ENCODE measurements at regions not wholly inside any gene's neighbourhood (a gene's known extent, or its start where the extent isn't known, plus 50 kb on each side); places are given as distances from the start of the nearest gene placed in this dataset.
A peak's percentile ranks its signal among the peaks of the same experiment; 100 is the strongest.

- no peaks in the 10 kb centered on the region for H3K36me3 ChIP-seq (ENCODE audit: control insufficient read depth, insufficient read depth, low read length)
- 0 out of 2 replicates have a peak, but pooled peaks cover 7% of the 10 kb centered on the region for H3K9me3 ChIP-seq (ENCODE audit: control insufficient read depth, insufficient read depth, low read length)
- no peak overlapping the region for H3K27ac ChIP-seq (ENCODE audit: low read depth, low read length)
- peaks cover 90% of the 10 kb centered on the region for H3K27me3 ChIP-seq (ENCODE audit: control insufficient read depth, insufficient read depth, low read length)
- no peak overlapping the region for H3K4me3 ChIP-seq (ENCODE audit: low read depth, low read length)
- peaks cover 32% of the 10 kb centered on the region for H3K4me1 ChIP-seq (ENCODE audit: control insufficient read depth, insufficient read depth, low read length)
- H3K9ac ChIP-seq (ENCODE audit: low read depth, low read length), result no peak overlapping the region
Measured at GRCh38 chr6:41404182-41404845, 68.9 kb downstream of the NCR2 start.

- Histone ChIP-seq H3K27ac (ENCODE audit: low read depth, low read length) (no peak overlapping the region), H3K27me3 (ENCODE audit: control insufficient read depth, insufficient read depth, low read length) (peaks cover 98% of the 10 kb centered on the region), H3K9ac (ENCODE audit: low read depth, low read length) (no peak overlapping the region), H3K4me3 (ENCODE audit: low read depth, low read length) (peak overlapping the region; percentile 48), H3K4me1 (ENCODE audit: control insufficient read depth, insufficient read depth, low read length) (peaks cover 35% of the 10 kb centered on the region), H3K9me3 (ENCODE audit: control insufficient read depth, insufficient read depth, low read length) (0 out of 2 replicates have a peak, but pooled peaks cover 5% of the 10 kb centered on the region), H3K36me3 (ENCODE audit: control insufficient read depth, insufficient read depth, low read length) (no peaks in the 10 kb centered on the region)
Measured at GRCh38 chr6:41405941-41406727, 70.7 kb downstream of the NCR2 start.

- no peak overlapping the region for H3K27ac ChIP-seq (ENCODE audit: low read depth, low read length)
- 0 out of 2 replicates have a peak, but pooled peaks cover 5% of the 10 kb centered on the region for H3K9me3 ChIP-seq (ENCODE audit: control insufficient read depth, insufficient read depth, low read length)
- 0 out of 2 replicates have a peak overlapping the region, but pooled peaks have one; percentile 32 for H3K9ac ChIP-seq (ENCODE audit: low read depth, low read length)
- peaks cover 100% of the 10 kb centered on the region for H3K27me3 ChIP-seq (ENCODE audit: control insufficient read depth, insufficient read depth, low read length)
- no peaks in the 10 kb centered on the region for H3K36me3 ChIP-seq (ENCODE audit: control insufficient read depth, insufficient read depth, low read length)
- H3K4me3 ChIP-seq (ENCODE audit: low read depth, low read length), result peak overlapping the region; percentile 48
- peaks cover 35% of the 10 kb centered on the region for H3K4me1 ChIP-seq (ENCODE audit: control insufficient read depth, insufficient read depth, low read length)
Measured at GRCh38 chr6:41406728-41407489, 71.5 kb downstream of the NCR2 start.

DNA sequence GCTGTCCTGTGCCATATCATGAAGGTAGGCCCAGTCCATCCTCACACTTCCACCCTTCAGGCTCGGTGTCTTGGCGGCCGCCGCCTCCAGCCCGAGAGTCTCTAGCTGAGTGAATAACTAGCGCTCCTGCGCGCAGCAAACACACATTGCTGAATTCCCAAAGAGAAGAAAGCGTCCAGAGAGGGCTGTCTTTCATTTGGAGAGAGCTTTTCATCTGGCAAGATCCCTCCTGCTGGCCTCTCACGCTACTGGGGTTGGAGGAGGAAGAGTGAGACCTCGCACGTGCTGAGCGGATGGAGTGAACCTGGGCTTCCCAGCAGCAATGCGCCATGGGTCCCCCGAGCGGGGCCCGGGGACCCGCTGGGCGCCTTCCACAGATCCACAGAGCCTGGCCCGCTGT lies 73.2 kb downstream of the NCR2 start:
- H3K9ac ChIP-seq (ENCODE audit: low read depth, low read length), result no peak overlapping the region
- 0 out of 2 replicates have a peak, but pooled peaks cover 5% of the 10 kb centered on the region for H3K9me3 ChIP-seq (ENCODE audit: control insufficient read depth, insufficient read depth, low read length)
- H3K4me1 ChIP-seq (ENCODE audit: control insufficient read depth, insufficient read depth, low read length), result peaks cover 35% of the 10 kb centered on the region
- no peak overlapping the region for H3K27ac ChIP-seq (ENCODE audit: low read depth, low read length)
- peak overlapping the region; percentile 30; the same call in 1 of the 2 replicates for H3K4me3 ChIP-seq (ENCODE audit: low read depth, low read length)
- H3K36me3 ChIP-seq (ENCODE audit: control insufficient read depth, insufficient read depth, low read length), result no peaks in the 10 kb centered on the region
- H3K27me3 ChIP-seq (ENCODE audit: control insufficient read depth, insufficient read depth, low read length), result peaks cover 100% of the 10 kb centered on the region

- peaks cover 100% of the 10 kb centered on the region for H3K27me3 ChIP-seq (ENCODE audit: control insufficient read depth, insufficient read depth, low read length)
- H3K4me1 ChIP-seq (ENCODE audit: control insufficient read depth, insufficient read depth, low read length), result peaks cover 35% of the 10 kb centered on the region
- no peak overlapping the region for H3K27ac ChIP-seq (ENCODE audit: low read depth, low read length)
- no peaks in the 10 kb centered on the region for H3K36me3 ChIP-seq (ENCODE audit: control insufficient read depth, insufficient read depth, low read length)
- no peak overlapping the region for H3K9ac ChIP-seq (ENCODE audit: low read depth, low read length)
- H3K4me3 ChIP-seq (ENCODE audit: low read depth, low read length), result peak overlapping the region; percentile 30; the same call in 1 of the 2 replicates
- 0 out of 2 replicates have a peak, but pooled peaks cover 5% of the 10 kb centered on the region for H3K9me3 ChIP-seq (ENCODE audit: control insufficient read depth, insufficient read depth, low read length)
Measured at GRCh38 chr6:41408982-41409381, 73.6 kb downstream of the NCR2 start.

DNA sequence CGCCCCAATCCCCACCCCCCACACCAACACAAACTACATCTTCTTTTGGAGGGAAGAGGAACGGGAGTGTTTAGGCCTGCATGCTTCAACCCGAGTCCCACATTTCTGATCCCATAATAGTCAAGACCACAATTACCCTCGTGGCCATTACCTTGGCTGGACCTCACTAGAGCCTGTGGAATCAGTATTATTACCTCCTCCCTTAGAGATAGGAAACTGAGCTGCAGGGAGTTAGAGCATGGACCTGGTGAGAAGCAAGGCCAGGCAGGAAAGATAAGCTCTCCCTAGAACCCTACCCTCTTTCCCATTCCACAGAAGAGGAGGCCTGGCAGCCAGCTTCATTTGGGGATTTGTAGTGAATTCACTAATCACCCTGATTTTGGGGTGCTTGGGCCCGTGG lies 74.1 kb downstream of the NCR2 start:
- 0 out of 2 replicates have a peak, but pooled peaks cover 5% of the 10 kb centered on the region for H3K9me3 ChIP-seq (ENCODE audit: control insufficient read depth, insufficient read depth, low read length)
- no peak overlapping the region for H3K9ac ChIP-seq (ENCODE audit: low read depth, low read length)
- H3K4me3 ChIP-seq (ENCODE audit: low read depth, low read length), result peak overlapping the region; percentile 30; the same call in 1 of the 2 replicates
- H3K4me1 ChIP-seq (ENCODE audit: control insufficient read depth, insufficient read depth, low read length), result peaks cover 35% of the 10 kb centered on the region
- H3K36me3 ChIP-seq (ENCODE audit: control insufficient read depth, insufficient read depth, low read length), result no peaks in the 10 kb centered on the region
- H3K27me3 ChIP-seq (ENCODE audit: control insufficient read depth, insufficient read depth, low read length), result peaks cover 100% of the 10 kb centered on the region
- H3K27ac ChIP-seq (ENCODE audit: low read depth, low read length), result no peak overlapping the region

DNA sequence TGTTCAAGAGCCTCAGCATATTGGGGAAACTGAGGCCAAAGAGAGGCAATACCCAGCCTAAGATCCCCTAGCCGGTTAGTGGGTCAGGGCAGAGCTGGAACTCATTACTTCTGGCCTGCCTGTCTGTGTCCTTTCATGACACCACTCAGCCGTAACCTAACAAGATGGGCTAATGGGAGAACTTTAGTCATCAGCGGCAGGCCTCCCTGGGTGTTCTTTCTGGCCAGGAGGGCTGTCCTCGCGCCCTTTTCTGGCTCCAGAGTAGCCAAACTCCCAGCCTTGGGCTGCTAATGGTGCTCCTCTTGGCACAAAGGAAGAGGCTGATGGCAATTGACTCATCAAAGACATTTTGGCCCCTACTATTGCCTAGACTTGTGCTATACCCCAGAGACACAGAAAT lies 76.6 kb downstream of the NCR2 start:
- Histone ChIP-seq H3K4me1 (ENCODE audit: control insufficient read depth, insufficient read depth, low read length) (peaks cover 31% of the 10 kb centered on the region), H3K9me3 (ENCODE audit: control insufficient read depth, insufficient read depth, low read length) (no peaks in the 10 kb centered on the region), H3K9ac (ENCODE audit: low read depth, low read length) (no peak overlapping the region), H3K4me3 (ENCODE audit: low read depth, low read length) (no peak overlapping the region), H3K27me3 (ENCODE audit: control insufficient read depth, insufficient read depth, low read length) (peaks cover 100% of the 10 kb centered on the region), H3K27ac (ENCODE audit: low read depth, low read length) (no peak overlapping the region), H3K36me3 (ENCODE audit: control insufficient read depth, insufficient read depth, low read length) (no peaks in the 10 kb centered on the region)

- H3K27me3 ChIP-seq (ENCODE audit: control insufficient read depth, insufficient read depth, low read length), result peaks cover 100% of the 10 kb centered on the region
- H3K4me1 ChIP-seq (ENCODE audit: control insufficient read depth, insufficient read depth, low read length), result peaks cover 19% of the 10 kb centered on the region
- no peak overlapping the region for H3K27ac ChIP-seq (ENCODE audit: low read depth, low read length)
- no peaks in the 10 kb centered on the region for H3K9me3 ChIP-seq (ENCODE audit: control insufficient read depth, insufficient read depth, low read length)
- H3K9ac ChIP-seq (ENCODE audit: low read depth, low read length), result no peak overlapping the region
- H3K36me3 ChIP-seq (ENCODE audit: control insufficient read depth, insufficient read depth, low read length), result no peaks in the 10 kb centered on the region
- H3K4me3 ChIP-seq (ENCODE audit: low read depth, low read length), result no peak overlapping the region
Measured at GRCh38 chr6:41413250-41413649, 77.8 kb downstream of the NCR2 start.

DNA sequence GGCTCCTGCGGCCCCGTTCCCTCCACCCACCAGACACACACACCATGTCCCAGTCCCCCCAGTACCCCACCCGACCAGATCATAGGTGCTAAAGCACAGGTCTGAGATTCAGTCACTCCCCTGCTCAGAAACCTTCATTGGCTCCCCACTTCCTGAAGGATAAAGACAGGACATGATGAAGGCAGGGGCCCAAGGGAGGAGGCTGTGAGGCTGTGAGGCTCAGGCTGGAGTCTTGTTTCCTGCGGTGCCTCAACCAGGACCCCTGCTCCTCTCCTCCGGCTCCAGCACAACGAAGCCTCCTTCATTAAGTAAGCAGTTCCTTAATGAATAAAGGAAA lies 81.1 kb downstream of the NCR2 start:
- H3K27ac ChIP-seq (ENCODE audit: low read depth, low read length), result no peak overlapping the region
- H3K4me3 ChIP-seq (ENCODE audit: low read depth, low read length), result no peak overlapping the region
- no peaks in the 10 kb centered on the region for H3K9me3 ChIP-seq (ENCODE audit: control insufficient read depth, insufficient read depth, low read length)
- peaks cover 99% of the 10 kb centered on the region for H3K27me3 ChIP-seq (ENCODE audit: control insufficient read depth, insufficient read depth, low read length)
- H3K36me3 ChIP-seq (ENCODE audit: control insufficient read depth, insufficient read depth, low read length), result no peaks in the 10 kb centered on the region
- peaks cover 7% of the 10 kb centered on the region; the same call in 1 of the 2 replicates for H3K4me1 ChIP-seq (ENCODE audit: control insufficient read depth, insufficient read depth, low read length)
- H3K9ac ChIP-seq (ENCODE audit: low read depth, low read length), result no peak overlapping the region

DNA sequence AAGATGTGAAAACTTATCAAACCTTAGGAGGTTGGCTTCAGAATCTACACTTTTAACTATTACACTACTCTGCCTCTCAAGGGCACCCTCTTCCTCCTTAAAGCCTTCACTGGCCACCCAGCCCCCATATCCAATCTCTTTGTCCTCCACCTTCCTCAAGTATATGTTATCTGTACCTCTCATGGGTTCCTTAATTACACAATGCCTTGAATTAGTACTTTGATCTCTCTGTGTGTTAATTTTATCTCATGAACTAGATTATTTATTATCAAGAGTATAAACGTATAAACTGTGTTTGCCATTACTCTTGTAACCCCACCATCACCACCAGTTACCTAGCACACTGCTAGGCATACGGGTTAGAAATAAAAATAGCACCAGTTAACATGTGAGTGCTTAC lies 83.3 kb downstream of the NCR2 start:
- H3K4me1 ChIP-seq (ENCODE audit: control insufficient read depth, insufficient read depth, low read length), result peaks cover 7% of the 10 kb centered on the region; the same call in 1 of the 2 replicates
- no peak overlapping the region for H3K9ac ChIP-seq (ENCODE audit: low read depth, low read length)
- no peaks in the 10 kb centered on the region for H3K36me3 ChIP-seq (ENCODE audit: control insufficient read depth, insufficient read depth, low read length)
- H3K27me3 ChIP-seq (ENCODE audit: control insufficient read depth, insufficient read depth, low read length), result peaks cover 99% of the 10 kb centered on the region
- H3K9me3 ChIP-seq (ENCODE audit: control insufficient read depth, insufficient read depth, low read length), result no peaks in the 10 kb centered on the region
- H3K27ac ChIP-seq (ENCODE audit: low read depth, low read length), result no peak overlapping the region
- no peak overlapping the region for H3K4me3 ChIP-seq (ENCODE audit: low read depth, low read length)
